ENCODE measurements at regions not wholly inside any gene's neighbourhood (a gene's known extent, or its start where the extent isn't known, plus 50 kb on each side); places are given as distances from the start of the nearest gene placed in this dataset.

DNA sequence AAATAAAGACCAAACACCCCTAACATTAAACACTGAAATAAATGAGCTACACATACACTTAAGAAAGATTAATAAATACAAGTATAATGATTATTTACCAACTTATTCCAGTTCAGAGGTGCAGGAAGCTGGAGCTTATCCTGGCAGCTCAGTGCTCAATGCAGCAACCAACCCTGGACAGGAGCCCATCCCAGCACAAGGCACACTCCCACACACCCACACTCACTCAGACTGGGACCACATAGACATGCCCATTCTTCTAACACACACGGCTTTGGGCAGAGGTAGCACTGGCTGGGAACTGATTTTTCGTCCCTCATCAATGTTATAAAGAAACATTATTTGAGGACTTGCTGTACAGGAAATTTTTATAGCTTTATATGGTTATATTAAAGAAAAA, 797.4 kb downstream of the RPS29 start:
- ATAC-seq (ENCODE audit: low read depth) = no peak
- no peak for DNase-seq (ENCODE audit: low spot score)

DNA sequence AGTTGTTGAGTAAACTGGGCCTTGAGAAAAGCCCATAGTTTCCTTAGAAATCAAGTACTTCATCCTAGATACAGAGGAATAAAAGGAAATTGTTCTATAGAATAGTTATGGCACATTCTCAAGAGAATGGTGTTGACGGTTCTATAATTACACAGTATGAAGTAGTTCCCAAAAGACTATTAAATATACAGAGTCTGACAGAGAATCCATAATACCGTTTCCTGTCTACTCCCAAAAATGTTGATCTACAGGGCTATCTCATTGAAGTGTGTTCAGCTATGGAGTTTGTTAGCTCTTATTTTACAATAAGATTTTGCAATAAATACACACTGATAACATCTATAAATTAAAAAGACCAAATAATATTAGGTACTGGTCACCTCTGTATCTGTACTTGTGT, 799.7 kb downstream of the RPS29 start:
- H3K4me1 ChIP-seq (ENCODE audit: insufficient read depth, poor library complexity, severe bottlenecking) = no peaks in the 10 kb centered on the region
- no peak for ATAC-seq (ENCODE audit: low read depth)
- no peak overlapping the region for H3K27ac ChIP-seq (ENCODE audit: poor library complexity, severe bottlenecking)
- no peak for DNase-seq (ENCODE audit: low spot score)
- TF ChIP-seq, protein P1, sequence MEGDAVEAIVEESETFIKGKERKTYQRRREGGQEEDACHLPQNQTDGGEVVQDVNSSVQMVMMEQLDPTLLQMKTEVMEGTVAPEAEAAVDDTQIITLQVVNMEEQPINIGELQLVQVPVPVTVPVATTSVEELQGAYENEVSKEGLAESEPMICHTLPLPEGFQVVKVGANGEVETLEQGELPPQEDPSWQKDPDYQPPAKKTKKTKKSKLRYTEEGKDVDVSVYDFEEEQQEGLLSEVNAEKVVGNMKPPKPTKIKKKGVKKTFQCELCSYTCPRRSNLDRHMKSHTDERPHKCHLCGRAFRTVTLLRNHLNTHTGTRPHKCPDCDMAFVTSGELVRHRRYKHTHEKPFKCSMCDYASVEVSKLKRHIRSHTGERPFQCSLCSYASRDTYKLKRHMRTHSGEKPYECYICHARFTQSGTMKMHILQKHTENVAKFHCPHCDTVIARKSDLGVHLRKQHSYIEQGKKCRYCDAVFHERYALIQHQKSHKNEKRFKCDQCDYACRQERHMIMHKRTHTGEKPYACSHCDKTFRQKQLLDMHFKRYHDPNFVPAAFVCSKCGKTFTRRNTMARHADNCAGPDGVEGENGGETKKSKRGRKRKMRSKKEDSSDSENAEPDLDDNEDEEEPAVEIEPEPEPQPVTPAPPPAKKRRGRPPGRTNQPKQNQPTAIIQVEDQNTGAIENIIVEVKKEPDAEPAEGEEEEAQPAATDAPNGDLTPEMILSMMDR (IDR thresholded peaks at IDR 0.05; ENCODE audit: poor library complexity, severe bottlenecking) = no peak
- H3K36me3 ChIP-seq (ENCODE audit: low read depth) = no peaks in the 10 kb centered on the region
- no peaks in the 10 kb centered on the region for H3K9me3 ChIP-seq (ENCODE audit: severe bottlenecking)
- H3K4me3 ChIP-seq (ENCODE audit: severe bottlenecking) = no peak overlapping the region
- peaks cover 33% of the 10 kb centered on the region for H3K27me3 ChIP-seq (ENCODE audit: insufficient read depth, poor library complexity, severe bottlenecking)

More for the DNA sequence above, 797.4 kb downstream of the RPS29 start:
- TF ChIP-seq, protein P1 (IDR thresholded peaks at IDR 0.05; ENCODE audit: poor library complexity, severe bottlenecking) = no peak
- no peaks in the 10 kb centered on the region for H3K9me3 ChIP-seq (ENCODE audit: severe bottlenecking)
- H3K27ac ChIP-seq (ENCODE audit: poor library complexity, severe bottlenecking) = no peak overlapping the region
- H3K27me3 ChIP-seq (ENCODE audit: insufficient read depth, poor library complexity, severe bottlenecking) = peaks cover 17% of the 10 kb centered on the region
- H3K4me3 ChIP-seq (ENCODE audit: severe bottlenecking) = no peak overlapping the region
- H3K36me3 ChIP-seq (ENCODE audit: low read depth) = no peaks in the 10 kb centered on the region
- H3K4me1 ChIP-seq (ENCODE audit: insufficient read depth, poor library complexity, severe bottlenecking) = no peaks in the 10 kb centered on the region

DNA sequence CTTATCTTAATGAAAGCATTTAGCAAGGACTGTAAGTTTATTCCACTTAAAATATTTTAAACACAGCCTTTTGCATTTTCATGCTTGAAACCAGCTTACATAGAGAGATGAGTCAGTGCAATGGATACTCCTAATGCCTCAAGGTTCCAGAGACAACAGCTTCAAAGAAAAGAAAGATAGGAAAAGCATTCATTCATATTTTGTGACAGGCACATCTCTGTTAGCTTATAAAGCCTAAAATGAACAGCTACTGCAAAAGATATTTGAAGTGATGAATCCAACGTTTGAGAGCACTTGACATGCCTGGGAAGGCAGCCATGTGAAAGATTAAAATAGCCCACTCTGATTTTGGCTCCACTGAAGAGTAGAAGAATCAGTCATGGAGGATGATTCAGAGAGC, 814.5 kb downstream of the RPS29 start:
- DNase-seq (ENCODE audit: low spot score) (no peak), ATAC-seq (ENCODE audit: low read depth) (no peak)
- no peaks in the 10 kb centered on the region for H3K9me3 ChIP-seq (ENCODE audit: severe bottlenecking)
- H3K27me3 ChIP-seq (ENCODE audit: insufficient read depth, poor library complexity, severe bottlenecking) = no peaks in the 10 kb centered on the region
- no peak overlapping the region for H3K27ac ChIP-seq (ENCODE audit: poor library complexity, severe bottlenecking)
- TF ChIP-seq, protein P1 (IDR thresholded peaks at IDR 0.05; ENCODE audit: poor library complexity, severe bottlenecking) = no peak
- H3K4me1 ChIP-seq (ENCODE audit: insufficient read depth, poor library complexity, severe bottlenecking) = no peaks in the 10 kb centered on the region
- H3K36me3 ChIP-seq (ENCODE audit: low read depth) = no peaks in the 10 kb centered on the region
- H3K4me3 ChIP-seq (ENCODE audit: severe bottlenecking) = no peak overlapping the region

DNA sequence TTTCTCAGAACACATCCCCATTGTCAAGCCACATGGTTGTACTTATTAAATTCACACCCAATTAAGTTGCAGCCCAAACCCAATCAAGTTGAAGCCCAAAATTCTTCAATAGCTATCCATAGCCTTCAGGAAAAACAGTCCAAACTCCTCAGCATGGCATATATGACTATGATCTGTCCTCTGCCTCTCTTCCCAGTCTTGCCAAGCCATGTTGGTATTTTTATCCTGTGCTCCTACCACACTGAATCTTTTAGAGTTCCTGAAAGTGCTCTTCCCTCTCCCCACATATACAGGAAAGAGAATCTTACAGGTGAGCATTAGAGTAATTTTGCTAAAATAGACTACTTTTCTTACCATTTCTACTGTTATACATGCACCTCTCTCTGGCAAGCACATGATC, 834.9 kb downstream of the RPS29 start:
- Histone ChIP-seq H3K4me3 (ENCODE audit: severe bottlenecking) (no peak overlapping the region), H3K9me3 (ENCODE audit: severe bottlenecking) (no peaks in the 10 kb centered on the region), H3K4me1 (ENCODE audit: insufficient read depth, poor library complexity, severe bottlenecking) (no peaks in the 10 kb centered on the region), H3K36me3 (ENCODE audit: low read depth) (no peaks in the 10 kb centered on the region), H3K27ac (ENCODE audit: poor library complexity, severe bottlenecking) (no peak overlapping the region), H3K27me3 (ENCODE audit: insufficient read depth, poor library complexity, severe bottlenecking) (peaks cover 6% of the 10 kb centered on the region)
- DNase-seq (ENCODE audit: low spot score) = no peak
- ATAC-seq (ENCODE audit: low read depth) = no peak
- TF ChIP-seq, protein P1 (IDR thresholded peaks at IDR 0.05; ENCODE audit: poor library complexity, severe bottlenecking) = no peak

DNA sequence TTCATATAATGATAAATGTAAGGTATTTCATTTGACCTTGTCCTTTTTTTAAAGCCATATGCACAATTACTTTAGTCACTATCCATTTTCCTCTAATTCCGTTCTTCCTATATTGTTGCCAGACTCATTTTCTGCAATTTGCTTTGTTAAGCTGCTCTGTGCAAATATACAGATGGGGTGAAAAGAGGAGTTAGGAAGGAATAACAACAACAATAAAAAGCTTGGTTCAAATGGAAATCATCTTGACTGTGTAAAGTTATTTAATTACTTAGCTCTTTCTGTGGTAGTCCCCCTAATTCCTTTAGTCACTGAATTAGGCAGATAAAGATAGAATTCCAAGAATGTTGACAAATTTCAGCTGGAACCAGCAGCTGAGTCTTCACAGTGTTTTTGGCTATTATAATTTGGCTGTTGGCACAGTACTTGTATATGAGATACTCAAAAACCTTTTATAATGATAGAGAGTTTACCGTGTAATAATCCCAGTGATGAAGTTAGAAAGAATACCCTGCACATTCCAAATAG, 838.0 kb downstream of the RPS29 start:
- Histone ChIP-seq H3K27me3 (ENCODE audit: insufficient read depth, poor library complexity, severe bottlenecking) (no peaks in the 10 kb centered on the region), H3K9me3 (ENCODE audit: severe bottlenecking) (no peaks in the 10 kb centered on the region), H3K4me3 (ENCODE audit: severe bottlenecking) (no peak overlapping the region), H3K4me1 (ENCODE audit: insufficient read depth, poor library complexity, severe bottlenecking) (no peaks in the 10 kb centered on the region), H3K36me3 (ENCODE audit: low read depth) (no peaks in the 10 kb centered on the region), H3K27ac (ENCODE audit: poor library complexity, severe bottlenecking) (no peak overlapping the region)
- no peak for DNase-seq (ENCODE audit: low spot score)
- no peak for ATAC-seq (ENCODE audit: low read depth)
- TF ChIP-seq, protein P1 (IDR thresholded peaks at IDR 0.05; ENCODE audit: poor library complexity, severe bottlenecking) = no peak

All from RWPE2 (cell line).